ENCODE measurements at regions not wholly inside any gene's neighbourhood (a gene's known extent, or its start where the extent isn't known, plus 50 kb on each side); places are given as distances from the start of the nearest gene placed in this dataset.

- H3K27me3 ChIP-seq (ENCODE audit: control insufficient read depth, insufficient read depth, low read length), result peaks cover 39% of the 10 kb centered on the region
These were observed 53.4 kb downstream of the FOXB1 start for GRCh38 chr15:60057554-60057953.

GRCh38 chr15:60059186-60059585 lies 55.1 kb downstream of the FOXB1 start:
- Histone ChIP-seq H3K4me2 (ENCODE audit: low read length) (no peak overlapping the region), H3K9ac (ENCODE audit: low read depth, low read length) (no peak overlapping the region), H3K4me1 (ENCODE audit: control insufficient read depth, insufficient read depth, low read length) (peaks cover 3% of the 10 kb centered on the region), H3K36me3 (ENCODE audit: insufficient read depth, low read length) (no peaks in the 10 kb centered on the region), H3K9me3 (replicated peaks; ENCODE audit: low read length) (peaks cover 4% of the 10 kb centered on the region), H3K4me3 (ENCODE audit: low read length) (no peak overlapping the region), H3K27me3 (ENCODE audit: control insufficient read depth, insufficient read depth, low read length) (peaks cover 29% of the 10 kb centered on the region)

More at GRCh38 chr15:60057554-60057953, 53.4 kb downstream of the FOXB1 start:
- Histone ChIP-seq H3K4me2 (ENCODE audit: low read length) (no peak overlapping the region), H3K9me3 (replicated peaks; ENCODE audit: low read length) (peaks cover 4% of the 10 kb centered on the region), H3K9ac (ENCODE audit: low read depth, low read length) (no peak overlapping the region), H3K36me3 (ENCODE audit: insufficient read depth, low read length) (no peaks in the 10 kb centered on the region), H3K4me3 (ENCODE audit: low read length) (no peak overlapping the region), H3K4me1 (ENCODE audit: control insufficient read depth, insufficient read depth, low read length) (peaks cover under 1% of the 10 kb centered on the region)

DNA sequence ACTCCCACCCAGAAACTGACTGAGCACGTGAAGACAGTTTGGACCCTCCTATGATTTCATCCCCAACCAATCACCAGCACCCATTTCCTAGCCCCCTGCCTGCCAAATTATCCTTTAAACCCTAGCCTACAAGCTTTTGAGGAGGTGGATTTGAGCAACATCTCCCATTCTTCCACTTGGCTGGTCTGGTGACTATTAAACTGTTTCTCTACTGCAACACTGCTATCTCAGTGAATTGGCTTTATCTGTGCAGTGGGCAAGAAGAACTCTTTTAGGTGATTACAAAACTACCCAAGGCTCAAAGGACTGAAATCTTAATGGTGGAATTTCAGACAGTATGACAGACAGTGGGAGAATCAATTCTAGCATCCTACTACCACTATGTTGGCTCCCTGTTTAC lies 57.6 kb downstream of the FOXB1 start:
- Histone ChIP-seq H3K36me3 (ENCODE audit: insufficient read depth, low read length) (no peaks in the 10 kb centered on the region), H3K9me3 (replicated peaks; ENCODE audit: low read length) (peaks cover 4% of the 10 kb centered on the region), H3K9ac (ENCODE audit: low read depth, low read length) (no peak overlapping the region), H3K27me3 (ENCODE audit: control insufficient read depth, insufficient read depth, low read length) (peaks cover 19% of the 10 kb centered on the region), H3K4me1 (ENCODE audit: control insufficient read depth, insufficient read depth, low read length) (peaks cover 3% of the 10 kb centered on the region), H3K4me2 (ENCODE audit: low read length) (no peak overlapping the region), H3K4me3 (ENCODE audit: low read length) (no peak overlapping the region)

DNA sequence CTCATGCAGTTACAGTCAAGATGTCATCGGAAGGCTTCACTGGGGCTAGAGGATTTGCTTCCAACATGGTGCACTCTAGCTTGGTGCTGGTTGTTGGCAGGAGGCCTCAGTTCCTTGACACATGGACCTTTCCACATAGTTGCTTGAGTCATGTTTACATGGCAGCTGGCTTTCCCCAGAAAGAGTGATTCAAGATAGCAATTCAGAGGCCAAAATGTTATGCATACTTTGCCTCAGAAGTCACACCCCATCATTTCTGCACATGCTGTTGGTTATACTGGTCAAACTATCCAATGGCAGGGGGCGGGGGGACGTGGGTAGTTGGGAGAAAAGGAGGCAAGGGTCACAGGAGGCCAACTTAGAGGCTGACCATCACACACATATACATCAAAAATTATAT lies 58.7 kb downstream of the FOXB1 start:
- peaks cover 9% of the 10 kb centered on the region for H3K27me3 ChIP-seq (ENCODE audit: control insufficient read depth, insufficient read depth, low read length)
- peaks cover 3% of the 10 kb centered on the region for H3K4me1 ChIP-seq (ENCODE audit: control insufficient read depth, insufficient read depth, low read length)
- no peak overlapping the region for H3K4me2 ChIP-seq (ENCODE audit: low read length)
- no peak overlapping the region for H3K4me3 ChIP-seq (ENCODE audit: low read length)
- H3K36me3 ChIP-seq (ENCODE audit: insufficient read depth, low read length), result no peaks in the 10 kb centered on the region
- H3K9ac ChIP-seq (ENCODE audit: low read depth, low read length), result no peak overlapping the region
- H3K9me3 ChIP-seq (replicated peaks; ENCODE audit: low read length), result peaks cover 4% of the 10 kb centered on the region

DNA sequence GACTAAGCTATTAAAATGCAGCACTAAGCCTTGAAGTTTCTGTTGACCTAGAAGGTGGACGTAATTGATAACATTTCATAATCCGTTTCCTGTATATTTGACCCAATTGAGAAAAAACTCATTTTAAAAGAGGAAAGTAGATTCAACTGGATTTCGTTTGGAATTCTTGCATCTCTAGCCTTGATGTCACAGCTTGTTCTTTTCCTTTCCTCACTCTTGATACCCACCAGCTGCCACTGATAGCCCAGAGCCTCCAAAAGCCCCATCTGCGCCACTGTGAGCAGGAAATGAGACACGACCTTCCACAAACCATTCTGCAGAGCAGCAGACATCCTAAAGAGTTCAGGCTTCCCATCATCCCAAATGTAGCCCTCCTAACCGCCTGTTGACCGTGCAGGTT lies 61.8 kb downstream of the FOXB1 start:
- peaks cover 2% of the 10 kb centered on the region for H3K27me3 ChIP-seq (ENCODE audit: control insufficient read depth, insufficient read depth, low read length)
- H3K4me3 ChIP-seq (ENCODE audit: low read length), result no peak overlapping the region
- no peaks in the 10 kb centered on the region for H3K36me3 ChIP-seq (ENCODE audit: insufficient read depth, low read length)
- peaks cover 4% of the 10 kb centered on the region for H3K9me3 ChIP-seq (replicated peaks; ENCODE audit: low read length)
- H3K9ac ChIP-seq (ENCODE audit: low read depth, low read length), result no peak overlapping the region
- no peak overlapping the region for H3K4me2 ChIP-seq (ENCODE audit: low read length)
- H3K4me1 ChIP-seq (ENCODE audit: control insufficient read depth, insufficient read depth, low read length), result peaks cover 12% of the 10 kb centered on the region

DNA sequence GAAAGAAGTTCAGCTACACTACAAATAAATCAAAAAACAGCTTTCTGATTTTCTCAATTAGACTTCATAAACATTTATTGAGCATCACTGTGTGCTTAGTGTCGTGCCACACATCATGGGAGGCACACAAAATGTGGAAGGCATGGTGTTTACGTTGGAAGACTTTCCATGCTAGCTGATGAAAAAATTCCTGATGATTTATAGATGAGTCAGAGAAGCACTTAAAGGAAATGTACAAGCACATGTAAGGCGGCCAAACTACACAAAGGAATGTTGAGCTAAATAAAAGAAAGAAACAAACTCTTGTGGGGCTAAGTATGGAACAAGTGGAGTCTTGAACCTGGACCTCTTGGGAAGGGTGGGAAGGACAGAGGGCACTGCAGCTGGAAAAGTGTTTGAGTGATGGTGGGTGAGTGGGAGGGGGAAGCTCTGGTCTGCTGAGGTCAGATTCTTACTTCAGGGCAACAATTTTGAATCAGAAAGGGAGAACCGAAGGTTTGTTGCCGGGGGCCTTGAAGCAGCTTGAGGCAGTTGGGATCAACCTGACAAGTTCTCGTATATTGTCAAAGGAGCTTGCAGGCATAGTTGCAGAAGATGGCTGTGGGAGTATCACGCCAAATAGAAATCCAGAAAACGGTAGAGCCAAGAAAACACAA lies 66.9 kb downstream of the FOXB1 start:
- Histone ChIP-seq H3K27me3 (ENCODE audit: control insufficient read depth, insufficient read depth, low read length) (peaks cover 2% of the 10 kb centered on the region), H3K4me3 (ENCODE audit: low read length) (peak overlapping the region; percentile 13), H3K4me1 (ENCODE audit: control insufficient read depth, insufficient read depth, low read length) (peaks cover 43% of the 10 kb centered on the region), H3K9ac (ENCODE audit: low read depth, low read length) (no peak overlapping the region), H3K36me3 (ENCODE audit: insufficient read depth, low read length) (no peaks in the 10 kb centered on the region), H3K9me3 (replicated peaks; ENCODE audit: low read length) (no peaks in the 10 kb centered on the region), H3K4me2 (ENCODE audit: low read length) (peak overlapping the region; percentile 42)

DNA sequence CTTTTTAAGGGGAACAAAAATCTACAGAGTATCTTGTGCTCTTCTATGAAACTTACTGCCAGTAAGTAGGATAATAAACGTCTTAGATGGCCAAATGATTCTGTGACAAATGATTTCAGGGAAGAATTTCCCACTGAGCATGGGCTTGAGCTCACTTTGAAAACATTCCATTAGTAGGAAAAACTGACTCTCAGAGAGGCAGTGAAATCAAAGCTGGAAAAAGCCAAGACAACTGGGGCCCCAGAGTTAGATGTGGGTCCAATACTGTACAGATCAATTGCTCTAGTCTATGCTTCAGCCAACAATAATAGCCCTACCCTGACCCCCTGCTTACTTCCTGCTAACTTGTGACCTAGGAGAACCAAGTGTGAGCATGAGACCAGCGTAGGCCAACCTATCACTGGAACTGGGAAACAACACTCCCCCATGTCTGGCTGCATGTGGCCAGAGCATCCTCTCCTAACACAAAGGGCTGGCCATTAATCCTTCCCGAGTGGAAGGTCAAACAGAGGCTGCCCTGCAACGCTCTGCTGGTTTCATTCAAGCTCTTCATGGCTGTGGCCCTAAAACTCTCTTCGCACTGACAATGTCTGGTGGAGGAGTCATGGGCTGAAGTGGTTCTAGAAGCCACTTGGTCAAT lies 68.8 kb downstream of the FOXB1 start:
- no peaks in the 10 kb centered on the region for H3K9me3 ChIP-seq (replicated peaks; ENCODE audit: low read length)
- H3K4me2 ChIP-seq (ENCODE audit: low read length), result no peak overlapping the region
- H3K4me1 ChIP-seq (ENCODE audit: control insufficient read depth, insufficient read depth, low read length), result peaks cover 43% of the 10 kb centered on the region
- H3K27me3 ChIP-seq (ENCODE audit: control insufficient read depth, insufficient read depth, low read length), result no peaks in the 10 kb centered on the region
- H3K4me3 ChIP-seq (ENCODE audit: low read length), result no peak overlapping the region
- H3K36me3 ChIP-seq (ENCODE audit: insufficient read depth, low read length), result no peaks in the 10 kb centered on the region
- no peak overlapping the region for H3K9ac ChIP-seq (ENCODE audit: low read depth, low read length)

DNA sequence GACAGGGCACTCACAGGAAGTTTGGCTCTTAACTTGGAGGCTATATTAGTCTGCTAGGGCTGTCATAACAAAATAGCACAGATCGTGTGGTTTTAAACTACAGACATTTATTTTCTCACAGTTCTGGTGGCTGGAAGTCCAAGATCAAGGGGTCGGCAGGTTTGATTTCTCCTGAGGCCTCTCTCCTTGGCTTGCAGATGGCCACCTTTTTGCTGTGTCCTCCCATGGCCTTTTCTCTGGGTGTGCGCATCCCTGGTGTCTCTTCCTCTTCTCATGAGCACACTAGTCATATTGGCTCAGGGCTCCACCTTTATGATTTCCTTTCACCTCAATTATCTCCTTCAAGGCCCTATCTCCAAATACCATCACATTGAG lies 69.3 kb downstream of the FOXB1 start:
- Histone ChIP-seq H3K36me3 (ENCODE audit: insufficient read depth, low read length) (no peaks in the 10 kb centered on the region), H3K9ac (ENCODE audit: low read depth, low read length) (no peak overlapping the region), H3K4me1 (ENCODE audit: control insufficient read depth, insufficient read depth, low read length) (peaks cover 43% of the 10 kb centered on the region), H3K9me3 (replicated peaks; ENCODE audit: low read length) (no peaks in the 10 kb centered on the region), H3K27me3 (ENCODE audit: control insufficient read depth, insufficient read depth, low read length) (no peaks in the 10 kb centered on the region), H3K4me3 (ENCODE audit: low read length) (no peak overlapping the region), H3K4me2 (ENCODE audit: low read length) (no peak overlapping the region)

GRCh38 chr15:60074181-60074885 lies 70.2 kb downstream of the FOXB1 start:
- Histone ChIP-seq H3K9ac (ENCODE audit: low read depth, low read length) (no peak overlapping the region), H3K4me2 (ENCODE audit: low read length) (peak overlapping the region; percentile 12), H3K4me3 (ENCODE audit: low read length) (no peak overlapping the region), H3K36me3 (ENCODE audit: insufficient read depth, low read length) (no peaks in the 10 kb centered on the region), H3K9me3 (replicated peaks; ENCODE audit: low read length) (no peaks in the 10 kb centered on the region), H3K4me1 (ENCODE audit: control insufficient read depth, insufficient read depth, low read length) (peaks cover 43% of the 10 kb centered on the region), H3K27me3 (ENCODE audit: control insufficient read depth, insufficient read depth, low read length) (no peaks in the 10 kb centered on the region)

- no peaks in the 10 kb centered on the region for H3K9me3 ChIP-seq (replicated peaks; ENCODE audit: low read length)
- H3K27me3 ChIP-seq (ENCODE audit: control insufficient read depth, insufficient read depth, low read length), result no peaks in the 10 kb centered on the region
- no peaks in the 10 kb centered on the region for H3K36me3 ChIP-seq (ENCODE audit: insufficient read depth, low read length)
- no peak overlapping the region for H3K9ac ChIP-seq (ENCODE audit: low read depth, low read length)
- no peak overlapping the region for H3K4me2 ChIP-seq (ENCODE audit: low read length)
- peaks cover 33% of the 10 kb centered on the region for H3K4me1 ChIP-seq (ENCODE audit: control insufficient read depth, insufficient read depth, low read length)
- H3K4me3 ChIP-seq (ENCODE audit: low read length), result no peak overlapping the region
These were observed 71.9 kb downstream of the FOXB1 start for GRCh38 chr15:60076045-60076444.

GRCh38 chr15:60076582-60077276 lies 72.6 kb downstream of the FOXB1 start:
- Histone ChIP-seq H3K27me3 (ENCODE audit: control insufficient read depth, insufficient read depth, low read length) (no peaks in the 10 kb centered on the region), H3K4me3 (ENCODE audit: low read length) (no peak overlapping the region), H3K9ac (ENCODE audit: low read depth, low read length) (no peak overlapping the region), H3K9me3 (replicated peaks; ENCODE audit: low read length) (no peaks in the 10 kb centered on the region), H3K4me2 (ENCODE audit: low read length) (no peak overlapping the region), H3K36me3 (ENCODE audit: insufficient read depth, low read length) (no peaks in the 10 kb centered on the region), H3K4me1 (ENCODE audit: control insufficient read depth, insufficient read depth, low read length) (peaks cover 26% of the 10 kb centered on the region)

Data from skeletal muscle satellite cell (primary cell).